NCI-H2081 treated with DMSO at 0.1 percent for 48 hours (cell line): ENCODE measurements at regions not wholly inside any gene's neighbourhood (a gene's known extent, or its start where the extent isn't known, plus 50 kb on each side); places are given as distances from the start of the nearest gene placed in this dataset.

Experiments
- DNase-seq: peaks from one replicate; lab custom pipeline; 2025; lab: John Stamatoyannopoulos, UW

DNA sequence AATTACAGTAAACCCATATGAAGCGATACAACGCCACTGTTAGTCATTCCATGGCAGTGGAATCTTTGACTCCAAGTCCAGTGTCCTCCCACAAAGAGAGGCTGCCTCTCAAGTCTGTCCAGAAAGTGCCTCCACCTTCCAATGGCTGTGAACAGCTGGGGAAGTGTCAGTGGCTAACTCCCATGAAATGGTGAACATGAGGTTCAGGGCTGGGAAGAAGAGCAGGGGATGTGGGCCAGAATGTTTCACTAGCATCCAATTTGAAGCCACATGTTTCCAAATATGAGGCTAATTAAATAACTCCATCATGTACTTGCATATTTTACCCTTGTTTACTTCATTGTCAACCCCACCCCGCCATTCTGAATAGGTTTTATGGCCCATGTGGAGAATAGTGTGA lies 53.1 kb upstream of the CHST15 start:
- DNase-seq = no peak

DNA sequence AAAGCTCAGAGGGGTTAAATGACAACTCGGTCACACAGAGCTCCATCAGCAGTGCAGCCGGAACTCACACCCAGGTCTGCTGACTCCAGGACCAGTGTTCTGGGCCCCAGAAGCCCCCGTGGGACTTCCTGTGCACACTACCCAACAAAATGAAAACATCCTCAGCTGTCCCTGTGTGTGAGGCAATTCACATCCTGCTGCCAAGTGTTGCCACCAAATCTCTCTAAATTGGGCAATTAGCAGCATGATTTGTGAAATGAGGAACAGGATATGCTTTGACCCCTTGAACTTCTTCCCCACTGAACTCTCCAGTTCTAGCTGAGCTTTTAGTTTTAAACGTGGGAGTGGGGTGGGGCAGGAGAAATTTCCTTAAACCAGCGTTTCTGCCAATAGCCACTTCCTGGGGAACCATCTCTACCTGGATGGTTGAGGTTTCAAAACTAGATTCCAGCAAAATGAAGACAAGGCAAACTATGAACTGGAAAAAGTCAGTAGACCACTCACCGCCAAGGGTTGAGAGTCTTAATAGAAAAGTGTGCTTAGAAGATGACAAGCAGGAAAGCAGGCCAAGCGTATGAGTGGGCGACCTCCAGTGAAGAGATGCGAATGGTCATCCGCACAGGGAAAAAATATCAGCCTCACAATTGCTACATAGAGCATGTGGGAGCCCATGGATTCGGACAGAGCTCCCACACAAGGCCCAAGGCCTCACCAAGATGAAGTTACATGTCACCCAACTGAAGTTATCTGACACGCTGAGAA lies 51.9 kb upstream of the CHST15 start:
- DNase-seq = no peak

DNA sequence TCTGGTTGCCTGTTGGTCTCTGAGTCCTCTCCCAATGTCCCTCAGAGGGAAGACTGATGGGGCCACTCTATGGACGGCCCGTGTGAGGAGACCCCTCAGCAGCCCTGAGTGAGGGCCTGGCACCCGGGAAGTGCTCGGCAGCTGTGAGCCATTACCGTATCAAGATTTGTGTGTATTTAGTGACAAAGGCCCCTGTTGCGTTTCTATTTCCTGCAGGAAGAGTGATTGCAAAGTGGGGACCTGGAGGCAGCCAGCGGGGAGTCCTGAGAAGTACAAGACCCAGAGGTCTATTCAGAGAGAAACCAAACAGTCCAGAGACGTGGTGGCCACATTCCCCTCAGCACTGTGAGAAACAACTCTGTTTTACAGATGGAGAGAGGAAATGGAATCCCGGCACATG lies 51.1 kb upstream of the CHST15 start:
- no peak for DNase-seq

DNA sequence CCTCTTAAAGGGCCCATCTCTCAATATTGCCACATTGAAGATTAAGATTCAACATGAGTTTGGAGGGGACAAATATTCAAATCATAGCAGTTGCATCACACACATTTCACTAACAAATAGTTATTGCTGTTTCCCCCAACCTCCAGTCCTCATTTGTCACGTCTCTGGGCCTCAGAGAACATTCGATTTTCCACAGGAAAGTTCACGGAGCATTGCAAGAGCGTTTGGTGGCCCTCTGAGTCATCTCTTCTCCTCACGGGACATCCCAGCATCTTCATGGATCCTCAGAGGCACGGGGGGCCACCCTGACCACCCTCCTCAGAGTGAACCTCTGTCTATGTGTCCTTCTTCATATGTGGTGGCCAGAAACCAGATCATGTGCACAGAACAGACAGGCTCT lies 50.3 kb upstream of the CHST15 start:
- DNase-seq = no peak
